WTC11 (cell line): ENCODE measurements at regions not wholly inside any gene's neighbourhood (a gene's known extent, or its start where the extent isn't known, plus 50 kb on each side); places are given as distances from the start of the nearest gene placed in this dataset.

Experiments
- ATAC-seq: fragments of 200-7000 bp; cut with Tn5 transposase; 2 replicates; pipeline ENCODE4 v1.10.0; 2021; ENCODE audit warnings: mild to moderate bottlenecking, moderate library complexity
- CTCF ChIA-PET: fragments of 300-600 bp; sonication (Branson Sonifier 250); formaldehyde crosslinking; loops from one replicate; lab custom pipeline; 2021; ENCODE audit warnings: antibody characterized with exemption; lab: Charles Lee
- POLR2A ChIA-PET: fragments of 350-600 bp; sonication (Branson Sonifier 250); formaldehyde crosslinking; loops from one replicate; lab custom pipeline; 2021; ENCODE audit warnings: antibody characterized with exemption; lab: Charles Lee
- DNase-seq: peaks from one replicate; pipeline ENCODE4 v3.0.0; 2021; ENCODE audit warnings: low spot score
- H3K27ac Mint-ChIP-seq: 2 replicates; pipeline ENCODE4 v1.8.0; 2021; ENCODE audit warnings: mixed read lengths
- H3K27me3 Mint-ChIP-seq: 2 replicates; pipeline ENCODE4 v1.8.0; 2021; ENCODE audit warnings: low read depth, mild to moderate bottlenecking, moderate library complexity, mixed read lengths
- H3K36me3 Mint-ChIP-seq: 2 replicates; pipeline ENCODE4 v1.8.0; 2021; ENCODE audit warnings: mixed read lengths
- H3K4me1 Mint-ChIP-seq: 2 replicates; pipeline ENCODE4 v1.8.0; 2022; ENCODE audit warnings: mixed read lengths
- H3K4me3 Mint-ChIP-seq: 2 replicates; pipeline ENCODE4 v1.8.0; 2021; ENCODE audit warnings: mild to moderate bottlenecking, moderate library complexity, mixed read lengths
- H3K9me3 Mint-ChIP-seq: 2 replicates; pipeline ENCODE4 v1.8.0; 2021; ENCODE audit warnings: mixed read lengths
- ATF1 ChIP-seq: sonication (generic); formaldehyde crosslinking; IDR thresholded peaks from 2 replicates; pipeline ENCODE4 v1.8.1; 2023; ENCODE audit warnings: mild to moderate bottlenecking, moderate library complexity, missing genetic modification reagents
- CREB1 ChIP-seq: sonication (generic); formaldehyde crosslinking; IDR thresholded peaks from 2 replicates; pipeline ENCODE4 v1.8.0; 2023; ENCODE audit warnings: mild to moderate bottlenecking, missing genetic modification reagents
- FOXK1 ChIP-seq: sonication (generic); formaldehyde crosslinking; IDR thresholded peaks from 2 replicates; pipeline ENCODE4 v1.8.0; 2022; ENCODE audit warnings: mild to moderate bottlenecking, moderate library complexity, missing genetic modification reagents
- GRHL2 ChIP-seq: fragments of 250-450 bp; sonication (Bioruptor Pico); IDR thresholded peaks from 2 replicates; pipeline ENCODE4 v1.8.0; 2022; ENCODE audit warnings: mild to moderate bottlenecking, moderate library complexity; ENCODE audit not compliant: insufficient replicate concordance, severe bottlenecking
- GTF2I ChIP-seq: fragments of 250-450 bp; sonication (Bioruptor Pico); conservative IDR thresholded peaks from 2 replicates; pipeline ENCODE4 v1.4.0; 2021; ENCODE audit warnings: mild to moderate bottlenecking
- NR1H2 ChIP-seq: sonication (generic); formaldehyde crosslinking; IDR thresholded peaks from 2 replicates; pipeline ENCODE4 v1.9.0; 2021; ENCODE audit warnings: mild to moderate bottlenecking, moderate library complexity, missing genetic modification reagents
- NR2C2 ChIP-seq: sonication (generic); formaldehyde crosslinking; IDR thresholded peaks from 2 replicates; pipeline ENCODE4 v1.8.0; 2022; ENCODE audit warnings: mild to moderate bottlenecking, missing genetic modification reagents
- RELA ChIP-seq: sonication (generic); formaldehyde crosslinking; IDR thresholded peaks from 2 replicates; pipeline ENCODE4 v1.8.1; 2022; ENCODE audit warnings: missing genetic modification reagents, mild to moderate bottlenecking, borderline replicate concordance
- SP1 ChIP-seq: sonication (generic); formaldehyde crosslinking; conservative IDR thresholded peaks from 2 replicates; pipeline ENCODE4 v1.8.1; 2022; ENCODE audit warnings: missing genetic modification reagents
- ZNF121 ChIP-seq: sonication (generic); formaldehyde crosslinking; IDR thresholded peaks from 2 replicates; pipeline ENCODE4 v1.8.0; 2023; ENCODE audit warnings: missing genetic modification reagents
- ZNF138 ChIP-seq: sonication (generic); formaldehyde crosslinking; conservative IDR thresholded peaks from 2 replicates; pipeline ENCODE4 v1.8.1; 2022; ENCODE audit warnings: mild to moderate bottlenecking, moderate library complexity, missing genetic modification reagents
- ZNF671 ChIP-seq: fragments of 250-450 bp; sonication (Bioruptor Pico); IDR thresholded peaks from 2 replicates; pipeline ENCODE4 v1.8.0; 2021; ENCODE audit warnings: mild to moderate bottlenecking
- TF ChIP-seq, protein P1 (sequence below): sonication (generic); formaldehyde crosslinking; IDR thresholded peaks from 2 replicates; pipeline ENCODE4 v1.8.0; 2022; ENCODE audit warnings: missing genetic modification reagents
- TF ChIP-seq, protein P2 (sequence below): sonication (generic); formaldehyde crosslinking; IDR thresholded peaks from 2 replicates; pipeline ENCODE4 v1.8.1; 2023; ENCODE audit warnings: mild to moderate bottlenecking, moderate library complexity, missing genetic modification reagents
- TF ChIP-seq, protein P3 (sequence below): sonication (generic); formaldehyde crosslinking; IDR thresholded peaks from 2 replicates; pipeline ENCODE4 v1.8.0; 2022; ENCODE audit warnings: mild to moderate bottlenecking, missing genetic modification reagents
- TF ChIP-seq, protein P4 (sequence below): fragments of 250-450 bp; sonication (Bioruptor Pico); IDR thresholded peaks from 2 replicates; pipeline ENCODE4 v1.9.0; 2021; ENCODE audit warnings: mild to moderate bottlenecking
- TF ChIP-seq, protein P5 (sequence below): fragments of 250-450 bp; sonication (Bioruptor Pico); IDR thresholded peaks from 2 replicates; pipeline ENCODE4 v1.8.0; 2021; ENCODE audit warnings: mild to moderate bottlenecking

DNA sequence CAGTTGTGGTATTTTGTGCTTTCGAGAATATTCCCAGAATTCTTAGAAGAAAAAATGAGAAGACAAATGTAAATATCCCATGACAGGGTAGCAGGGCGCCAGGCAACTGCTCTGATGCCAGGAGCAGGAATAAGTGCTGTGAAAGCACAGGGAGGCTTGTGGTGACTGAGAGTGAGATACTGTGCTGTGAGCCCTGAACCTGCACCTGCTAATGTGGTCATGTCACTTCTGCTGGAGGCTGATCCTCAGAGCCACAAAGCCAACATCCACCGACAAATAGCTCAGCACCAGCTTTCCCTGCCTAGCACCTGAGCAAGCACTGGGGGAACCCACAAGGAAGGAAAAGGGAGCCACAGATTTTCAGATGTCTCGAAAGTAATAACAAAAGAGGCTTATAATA lies 368.6 kb upstream of the CDH4 start:
- Mint-ChIP-seq H3K27ac (no peak overlapping the region), H3K9me3 (peaks cover 14% of the 10 kb centered on the region), H3K4me1 (no peaks in the 10 kb centered on the region), H3K36me3 (no peaks in the 10 kb centered on the region), H3K4me3 (no peak overlapping the region), H3K27me3 (peaks cover 46% of the 10 kb centered on the region)
- POLR2A ChIA-PET, result no interaction called here
- CTCF ChIA-PET, result interaction anchor here (1.0 kb wide), 1 partner anchor 101 kb away, joined by 3 read pairs; no protein-coding TSS in a partner anchor
- TF ChIP-seq NR2C2 (no peak), SP1 (CRISPR knock-in tag) (no peak), CREB1 (CRISPR knock-in tag) (no peak), GTF2I (CRISPR knock-in tag) (no peak)
- TF ChIP-seq, protein P1, sequence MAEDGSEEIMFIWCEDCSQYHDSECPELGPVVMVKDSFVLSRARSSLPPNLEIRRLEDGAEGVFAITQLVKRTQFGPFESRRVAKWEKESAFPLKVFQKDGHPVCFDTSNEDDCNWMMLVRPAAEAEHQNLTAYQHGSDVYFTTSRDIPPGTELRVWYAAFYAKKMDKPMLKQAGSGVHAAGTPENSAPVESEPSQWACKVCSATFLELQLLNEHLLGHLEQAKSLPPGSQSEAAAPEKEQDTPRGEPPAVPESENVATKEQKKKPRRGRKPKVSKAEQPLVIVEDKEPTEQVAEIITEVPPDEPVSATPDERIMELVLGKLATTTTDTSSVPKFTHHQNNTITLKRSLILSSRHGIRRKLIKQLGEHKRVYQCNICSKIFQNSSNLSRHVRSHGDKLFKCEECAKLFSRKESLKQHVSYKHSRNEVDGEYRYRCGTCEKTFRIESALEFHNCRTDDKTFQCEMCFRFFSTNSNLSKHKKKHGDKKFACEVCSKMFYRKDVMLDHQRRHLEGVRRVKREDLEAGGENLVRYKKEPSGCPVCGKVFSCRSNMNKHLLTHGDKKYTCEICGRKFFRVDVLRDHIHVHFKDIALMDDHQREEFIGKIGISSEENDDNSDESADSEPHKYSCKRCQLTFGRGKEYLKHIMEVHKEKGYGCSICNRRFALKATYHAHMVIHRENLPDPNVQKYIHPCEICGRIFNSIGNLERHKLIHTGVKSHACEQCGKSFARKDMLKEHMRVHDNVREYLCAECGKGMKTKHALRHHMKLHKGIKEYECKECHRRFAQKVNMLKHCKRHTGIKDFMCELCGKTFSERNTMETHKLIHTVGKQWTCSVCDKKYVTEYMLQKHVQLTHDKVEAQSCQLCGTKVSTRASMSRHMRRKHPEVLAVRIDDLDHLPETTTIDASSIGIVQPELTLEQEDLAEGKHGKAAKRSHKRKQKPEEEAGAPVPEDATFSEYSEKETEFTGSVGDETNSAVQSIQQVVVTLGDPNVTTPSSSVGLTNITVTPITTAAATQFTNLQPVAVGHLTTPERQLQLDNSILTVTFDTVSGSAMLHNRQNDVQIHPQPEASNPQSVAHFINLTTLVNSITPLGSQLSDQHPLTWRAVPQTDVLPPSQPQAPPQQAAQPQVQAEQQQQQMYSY, result no peak
- TF ChIP-seq, protein P2, sequence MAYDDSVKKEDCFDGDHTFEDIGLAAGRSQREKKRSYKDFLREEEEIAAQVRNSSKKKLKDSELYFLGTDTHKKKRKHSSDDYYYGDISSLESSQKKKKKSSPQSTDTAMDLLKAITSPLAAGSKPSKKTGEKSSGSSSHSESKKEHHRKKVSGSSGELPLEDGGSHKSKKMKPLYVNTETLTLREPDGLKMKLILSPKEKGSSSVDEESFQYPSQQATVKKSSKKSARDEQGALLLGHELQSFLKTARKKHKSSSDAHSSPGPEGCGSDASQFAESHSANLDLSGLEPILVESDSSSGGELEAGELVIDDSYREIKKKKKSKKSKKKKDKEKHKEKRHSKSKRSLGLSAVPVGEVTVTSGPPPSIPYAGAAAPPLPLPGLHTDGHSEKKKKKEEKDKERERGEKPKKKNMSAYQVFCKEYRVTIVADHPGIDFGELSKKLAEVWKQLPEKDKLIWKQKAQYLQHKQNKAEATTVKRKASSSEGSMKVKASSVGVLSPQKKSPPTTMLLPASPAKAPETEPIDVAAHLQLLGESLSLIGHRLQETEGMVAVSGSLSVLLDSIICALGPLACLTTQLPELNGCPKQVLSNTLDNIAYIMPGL (CRISPR knock-in tag), result no peak
- DNase-seq (no peak), ATAC-seq (no peak)

DNA sequence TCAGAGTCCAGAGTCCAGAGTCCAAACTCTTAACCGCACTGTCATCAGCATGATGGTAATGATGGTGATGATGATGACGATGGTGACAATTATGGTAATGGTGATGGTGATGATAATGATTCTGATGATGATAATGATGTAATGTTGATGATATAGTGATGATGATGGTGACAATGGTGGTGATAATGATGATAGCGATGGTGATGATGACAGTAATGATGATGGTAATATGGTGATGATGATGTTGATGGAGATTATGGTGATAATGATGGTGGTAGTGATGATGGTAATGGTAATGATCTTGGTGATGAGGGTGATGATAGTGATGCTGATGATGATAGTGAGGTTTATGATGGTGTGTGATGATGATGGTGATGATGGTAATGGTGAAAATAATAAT lies 367.8 kb upstream of the CDH4 start:
- no peak for TF ChIP-seq NR1H2 (CRISPR knock-in tag)
- TF ChIP-seq RELA (CRISPR knock-in tag), result no peak
- TF ChIP-seq FOXK1 (CRISPR knock-in tag), result no peak
- TF ChIP-seq ATF1 (CRISPR knock-in tag), result no peak
- no peak for TF ChIP-seq ZNF138 (CRISPR knock-in tag)
- TF ChIP-seq, protein P2 (CRISPR knock-in tag), result no peak
- Mint-ChIP-seq H3K4me1 (no peaks in the 10 kb centered on the region), H3K27me3 (peaks cover 46% of the 10 kb centered on the region), H3K9me3 (peaks cover 14% of the 10 kb centered on the region), H3K27ac (no peak overlapping the region), H3K36me3 (no peaks in the 10 kb centered on the region), H3K4me3 (no peak overlapping the region)
- no peak for ATAC-seq
- ChIA-PET CTCF (no interaction called here), POLR2A (no interaction called here)
- DNase-seq, result no peak

DNA sequence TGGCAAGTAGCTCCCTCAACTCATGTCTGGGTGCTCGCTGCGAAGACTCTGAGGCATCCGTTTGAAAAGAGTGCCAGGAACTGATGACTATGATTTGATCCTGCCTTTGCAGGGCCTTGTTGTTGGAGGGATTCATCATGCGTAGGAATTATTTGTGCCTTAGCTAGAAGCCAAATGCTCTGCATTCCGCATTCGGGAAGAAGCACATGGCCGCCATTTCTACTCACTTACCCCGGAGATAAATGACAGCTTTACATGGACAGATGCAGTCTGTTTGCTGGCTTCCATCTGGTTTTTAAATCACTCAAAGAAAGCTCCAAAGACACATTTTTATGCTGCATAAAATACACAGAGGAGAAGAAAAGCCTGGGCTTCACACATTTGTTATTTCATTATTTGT lies 363.3 kb upstream of the CDH4 start:
- H3K4me3 Mint-ChIP-seq, result no peak overlapping the region

More for the DNA sequence above, 363.3 kb upstream of the CDH4 start:
- ATAC-seq (no peak), DNase-seq (no peak)
- TF ChIP-seq ZNF121 (CRISPR knock-in tag), result no peak
- TF ChIP-seq, protein P3, sequence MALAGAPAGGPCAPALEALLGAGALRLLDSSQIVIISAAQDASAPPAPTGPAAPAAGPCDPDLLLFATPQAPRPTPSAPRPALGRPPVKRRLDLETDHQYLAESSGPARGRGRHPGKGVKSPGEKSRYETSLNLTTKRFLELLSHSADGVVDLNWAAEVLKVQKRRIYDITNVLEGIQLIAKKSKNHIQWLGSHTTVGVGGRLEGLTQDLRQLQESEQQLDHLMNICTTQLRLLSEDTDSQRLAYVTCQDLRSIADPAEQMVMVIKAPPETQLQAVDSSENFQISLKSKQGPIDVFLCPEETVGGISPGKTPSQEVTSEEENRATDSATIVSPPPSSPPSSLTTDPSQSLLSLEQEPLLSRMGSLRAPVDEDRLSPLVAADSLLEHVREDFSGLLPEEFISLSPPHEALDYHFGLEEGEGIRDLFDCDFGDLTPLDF (CRISPR knock-in tag), result no peak
- no peak for TF ChIP-seq ZNF671 (CRISPR knock-in tag)
- no peak for TF ChIP-seq FOXK1 (CRISPR knock-in tag)
- TF ChIP-seq, protein P4, sequence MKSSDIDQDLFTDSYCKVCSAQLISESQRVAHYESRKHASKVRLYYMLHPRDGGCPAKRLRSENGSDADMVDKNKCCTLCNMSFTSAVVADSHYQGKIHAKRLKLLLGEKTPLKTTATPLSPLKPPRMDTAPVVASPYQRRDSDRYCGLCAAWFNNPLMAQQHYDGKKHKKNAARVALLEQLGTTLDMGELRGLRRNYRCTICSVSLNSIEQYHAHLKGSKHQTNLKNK (CRISPR knock-in tag), result no peak
- TF ChIP-seq GRHL2 (CRISPR knock-in tag), result no peak
- TF ChIP-seq, protein P5, sequence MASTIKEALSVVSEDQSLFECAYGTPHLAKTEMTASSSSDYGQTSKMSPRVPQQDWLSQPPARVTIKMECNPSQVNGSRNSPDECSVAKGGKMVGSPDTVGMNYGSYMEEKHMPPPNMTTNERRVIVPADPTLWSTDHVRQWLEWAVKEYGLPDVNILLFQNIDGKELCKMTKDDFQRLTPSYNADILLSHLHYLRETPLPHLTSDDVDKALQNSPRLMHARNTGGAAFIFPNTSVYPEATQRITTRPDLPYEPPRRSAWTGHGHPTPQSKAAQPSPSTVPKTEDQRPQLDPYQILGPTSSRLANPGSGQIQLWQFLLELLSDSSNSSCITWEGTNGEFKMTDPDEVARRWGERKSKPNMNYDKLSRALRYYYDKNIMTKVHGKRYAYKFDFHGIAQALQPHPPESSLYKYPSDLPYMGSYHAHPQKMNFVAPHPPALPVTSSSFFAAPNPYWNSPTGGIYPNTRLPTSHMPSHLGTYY (CRISPR knock-in tag), result no peak
- peaks cover 3% of the 10 kb centered on the region; the same call in 1 of the 2 replicates for H3K4me1 Mint-ChIP-seq
- H3K9me3 Mint-ChIP-seq, result peaks cover 14% of the 10 kb centered on the region; the same call in 1 of the 2 replicates
- H3K27ac Mint-ChIP-seq, result no peak overlapping the region
- peaks cover 44% of the 10 kb centered on the region for H3K27me3 Mint-ChIP-seq
- ChIA-PET CTCF (interaction anchor here (0.6 kb wide), 1 partner anchor 20 kb away, joined by 3 read pairs; no protein-coding TSS in a partner anchor), POLR2A (no interaction called here)
- no peaks in the 10 kb centered on the region for H3K36me3 Mint-ChIP-seq
